Sigmoid colon (tissue), 6 donors: ENCODE measurements at regions not wholly inside any gene's neighbourhood (a gene's known extent, or its start where the extent isn't known, plus 50 kb on each side); places are given as distances from the start of the nearest gene placed in this dataset.

Experiments
- DNase-seq: peaks from one replicate; pipeline ENCODE4 v3.0.0-alpha.2; 2019
- H3K27ac ChIP-seq, 4 donors: fragments of 200-600 bp; sonication (generic); one replicate each; pipeline ENCODE4 v1.5.1; 2016 to 2019; ENCODE audit warnings: mild to moderate bottlenecking in 1 of 4
- H3K27me3 ChIP-seq, 3 donors: fragments of 200-600 bp; sonication (generic); one replicate each; pipeline ENCODE4 v1.5.1; 2019; ENCODE audit warnings: mild to moderate bottlenecking in 1 of 3
- H3K36me3 ChIP-seq, 4 donors: fragments of 200-600 bp; sonication (generic); one replicate each; pipeline ENCODE4 v1.5.1; 2016 to 2019
- H3K4me1 ChIP-seq, 4 donors: fragments of 200-600 bp; sonication (generic); one replicate each; pipeline ENCODE4 v1.5.1; 2017 to 2019
- H3K4me3 ChIP-seq, 4 donors: fragments of 200-600 bp; sonication (generic); one replicate each; pipeline ENCODE4 v1.5.1; 2017 to 2019; ENCODE audit warnings: mild to moderate bottlenecking in 2 of 4, moderate library complexity in 1 of 4
- H3K9me3 ChIP-seq, 4 donors: fragments of 200-600 bp in 3 of 4; sonication (generic) in 3 of 4; one replicate each; pipeline versions ENCODE4 v1.5.1 to v1.6.1; 2013 to 2019
- EP300 ChIP-seq, 4 donors: sonication (generic); formaldehyde crosslinking; IDR thresholded peaks; one replicate each; pipeline ENCODE4 v1.6.1; 2017; ENCODE audit warnings: antibody characterized with exemption in 4 of 4
- POLR2A ChIP-seq, 2 donors: fragments of 450-650 bp; IDR thresholded peaks; one replicate each; pipeline ENCODE4 v1.6.1; 2016; ENCODE audit warnings: antibody characterized with exemption in 2 of 2, mild to moderate bottlenecking in 2 of 2, moderate library complexity in 2 of 2
- POLR2AphosphoS5 ChIP-seq, 4 donors: sonication (generic); formaldehyde crosslinking; IDR thresholded peaks; one replicate each; pipeline ENCODE4 v1.6.1; 2017; ENCODE audit warnings: antibody characterized with exemption in 4 of 4
- WGBS, 2 donors: extraction: QIAGEN DNeasy Blood & Tissue Kit; methylation state at CpG; one replicate each; pipeline ENCODE4 v1.1.7; 2013; 5-methylcytosine and 5-hydroxymethylcytosine counted together
- intact Hi-C: fragments of 100-400 bp; cut with DNase I; formaldehyde crosslinking; loops from one replicate; pipeline ENCODE4 v1.15.1; 2023
- TF ChIP-seq, protein P1 (sequence below), 4 experiments: fragments of 450-650 bp in 3 of 4; fragments of 200-600 bp in 1 of 4; IDR thresholded peaks; one replicate each; pipeline ENCODE4 v1.5.1; 2016 to 2019; ENCODE audit warnings: antibody characterized with exemption in 4 of 4, mild to moderate bottlenecking in 3 of 4, moderate library complexity in 2 of 4
- donor health status: healthy with polysubstance abuse.
- donor health status: healthy.

GRCh38 chr6:140779341-140779740 is 1353.4 kb upstream of the GJE1 start:
- no peak overlapping the region for H3K27ac ChIP-seq
- TF ChIP-seq, protein P1, sequence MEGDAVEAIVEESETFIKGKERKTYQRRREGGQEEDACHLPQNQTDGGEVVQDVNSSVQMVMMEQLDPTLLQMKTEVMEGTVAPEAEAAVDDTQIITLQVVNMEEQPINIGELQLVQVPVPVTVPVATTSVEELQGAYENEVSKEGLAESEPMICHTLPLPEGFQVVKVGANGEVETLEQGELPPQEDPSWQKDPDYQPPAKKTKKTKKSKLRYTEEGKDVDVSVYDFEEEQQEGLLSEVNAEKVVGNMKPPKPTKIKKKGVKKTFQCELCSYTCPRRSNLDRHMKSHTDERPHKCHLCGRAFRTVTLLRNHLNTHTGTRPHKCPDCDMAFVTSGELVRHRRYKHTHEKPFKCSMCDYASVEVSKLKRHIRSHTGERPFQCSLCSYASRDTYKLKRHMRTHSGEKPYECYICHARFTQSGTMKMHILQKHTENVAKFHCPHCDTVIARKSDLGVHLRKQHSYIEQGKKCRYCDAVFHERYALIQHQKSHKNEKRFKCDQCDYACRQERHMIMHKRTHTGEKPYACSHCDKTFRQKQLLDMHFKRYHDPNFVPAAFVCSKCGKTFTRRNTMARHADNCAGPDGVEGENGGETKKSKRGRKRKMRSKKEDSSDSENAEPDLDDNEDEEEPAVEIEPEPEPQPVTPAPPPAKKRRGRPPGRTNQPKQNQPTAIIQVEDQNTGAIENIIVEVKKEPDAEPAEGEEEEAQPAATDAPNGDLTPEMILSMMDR (IDR thresholded peaks at IDR 0.05) = no peak
- TF ChIP-seq POLR2A (IDR thresholded peaks at IDR 0.05) (no peak), EP300 (IDR thresholded peaks at IDR 0.05) (no peak), POLR2AphosphoS5 (IDR thresholded peaks at IDR 0.05) (no peak)
- 84% methylated on average over 2 of the region's 2 CpGs for WGBS, 2 donors
- no peaks in the 10 kb centered on the region for H3K27me3 ChIP-seq
- intact Hi-C loops = no loop called here
- H3K4me3 ChIP-seq = no peak overlapping the region
- no peak for DNase-seq
- no peaks in the 10 kb centered on the region for H3K9me3 ChIP-seq
- no peaks in the 10 kb centered on the region for H3K36me3 ChIP-seq
- peaks cover 0 to 5% (median 2%) of the 10 kb centered on the region in 4 donors for H3K4me1 ChIP-seq

GRCh38 chr6:140777780-140778179 is 1354.9 kb upstream of the GJE1 start:
- intact Hi-C loops = no loop called here
- no peak for TF ChIP-seq EP300 (IDR thresholded peaks at IDR 0.05)
- TF ChIP-seq, protein P1 (IDR thresholded peaks at IDR 0.05) = no peak
- no peak for TF ChIP-seq POLR2A (IDR thresholded peaks at IDR 0.05)
- TF ChIP-seq POLR2AphosphoS5 (IDR thresholded peaks at IDR 0.05) = no peak

GRCh38 chr6:140775061-140775460 is 1357.7 kb upstream of the GJE1 start:
- no peaks in the 10 kb centered on the region for H3K36me3 ChIP-seq
- TF ChIP-seq POLR2A (IDR thresholded peaks at IDR 0.05) (no peak), EP300 (IDR thresholded peaks at IDR 0.05) (no peak), POLR2AphosphoS5 (IDR thresholded peaks at IDR 0.05) (no peak)
- TF ChIP-seq, protein P1 (IDR thresholded peaks at IDR 0.05) = no peak
- 5 to 70% methylated on average over 3 of the region's 3 CpGs for WGBS, 2 donors
- DNase-seq = no peak
- no peaks in the 10 kb centered on the region for H3K9me3 ChIP-seq
- peaks cover 0 to 13% (median 11%) of the 10 kb centered on the region in 4 donors for H3K4me1 ChIP-seq
- H3K27ac ChIP-seq = no peak overlapping the region
- no peaks in the 10 kb centered on the region for H3K27me3 ChIP-seq
- intact Hi-C loops = no loop called here
- H3K4me3 ChIP-seq = no peak overlapping the region

More at GRCh38 chr6:140777780-140778179, 1354.9 kb upstream of the GJE1 start:
- Histone ChIP-seq H3K9me3 (no peaks in the 10 kb centered on the region), H3K4me3 (no peak overlapping the region), H3K27ac (no peak overlapping the region), H3K36me3 (no peaks in the 10 kb centered on the region), H3K27me3 (no peaks in the 10 kb centered on the region), H3K4me1 (peaks cover 0 to 13% (median 11%) of the 10 kb centered on the region in 4 donors)
- WGBS, 2 donors = 66 to 84% methylated on average over 4 of the region's 4 CpGs
- DNase-seq = no peak

- intact Hi-C loops = no loop called here
- TF ChIP-seq POLR2AphosphoS5 (IDR thresholded peaks at IDR 0.05) (no peak), POLR2A (IDR thresholded peaks at IDR 0.05) (no peak), EP300 (IDR thresholded peaks at IDR 0.05) (no peak)
- TF ChIP-seq, protein P1 (IDR thresholded peaks at IDR 0.05) = no peak
- no peak for DNase-seq
- H3K4me3 ChIP-seq = no peak overlapping the region
- WGBS, 2 donors = 35 to 62% methylated on average over 3 of the region's 3 CpGs
- no peak overlapping the region for H3K27ac ChIP-seq
- no peaks in the 10 kb centered on the region for H3K36me3 ChIP-seq
- H3K4me1 ChIP-seq = peaks cover 0 to 13% (median 11%) of the 10 kb centered on the region in 4 donors
- H3K27me3 ChIP-seq = no peaks in the 10 kb centered on the region
- H3K9me3 ChIP-seq = no peaks in the 10 kb centered on the region
Measured at GRCh38 chr6:140774080-140774505, 1358.6 kb upstream of the GJE1 start.

DNA sequence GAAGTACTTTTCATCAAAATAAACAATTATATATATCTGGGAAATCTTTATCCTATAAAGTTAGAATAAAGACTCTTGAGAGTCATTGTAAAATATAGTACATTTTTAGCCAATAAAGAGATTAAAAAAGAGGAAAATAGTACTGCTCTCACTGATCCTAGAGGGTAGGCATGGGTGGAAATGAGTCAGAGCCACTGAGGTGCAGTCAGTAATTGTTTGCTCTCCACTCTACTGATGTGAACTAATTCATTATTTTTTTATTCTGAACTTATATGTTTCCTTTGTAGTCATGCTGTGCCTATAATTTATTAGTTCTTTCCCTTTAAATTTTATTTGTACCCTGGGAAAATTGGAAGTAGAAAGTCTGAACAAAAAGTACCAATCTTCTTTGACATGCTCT is 1359.4 kb upstream of the GJE1 start:
- H3K27me3 ChIP-seq = no peaks in the 10 kb centered on the region
- H3K4me3 ChIP-seq = no peak overlapping the region
- peaks cover 0 to 13% (median 11%) of the 10 kb centered on the region in 4 donors for H3K4me1 ChIP-seq
- no peaks in the 10 kb centered on the region for H3K36me3 ChIP-seq
- intact Hi-C loops = no loop called here
- DNase-seq = no peak
- H3K27ac ChIP-seq = no peak overlapping the region
- TF ChIP-seq POLR2A (IDR thresholded peaks at IDR 0.05) (no peak), EP300 (IDR thresholded peaks at IDR 0.05) (no peak), POLR2AphosphoS5 (IDR thresholded peaks at IDR 0.05) (no peak)
- TF ChIP-seq, protein P1 (IDR thresholded peaks at IDR 0.05) = no peak
- H3K9me3 ChIP-seq = no peaks in the 10 kb centered on the region
